C4-2B (cell line): ENCODE measurements at regions not wholly inside any gene's neighbourhood (a gene's known extent, or its start where the extent isn't known, plus 50 kb on each side); places are given as distances from the start of the nearest gene placed in this dataset.

Experiments
- CTCF ChIP-seq: fragments of 450-650 bp; conservative IDR thresholded peaks from 2 replicates; pipeline ENCODE4 v1.5.1; 2017; ENCODE audit warnings: mild to moderate bottlenecking
- ZFX ChIP-seq: fragments of 450-650 bp; IDR thresholded peaks from 2 replicates; pipeline ENCODE4 v1.6.1; 2017

- TF ChIP-seq CTCF (no peak), ZFX (no peak)
These were observed 292.7 kb upstream of the CHAC2 start for GRCh38 chr2:53474914-53475313.
